COLO668 (cell line): ENCODE measurements at regions not wholly inside any gene's neighbourhood (a gene's known extent, or its start where the extent isn't known, plus 50 kb on each side); places are given as distances from the start of the nearest gene placed in this dataset.

ENCODE experiments used
- DNase-seq: peaks from one replicate; lab custom pipeline; 2025; ENCODE audit not compliant: unreplicated experiment; lab: John Stamatoyannopoulos, UW

- no peak for DNase-seq
These were observed 57.0 kb upstream of the LMX1B start for GRCh38 chr9:126556560-126557250.

- peak; percentile 50 for DNase-seq
These were observed 55.6 kb upstream of the LMX1B start for GRCh38 chr9:126558051-126558665.

- DNase-seq: no peak
These were observed 54.4 kb upstream of the LMX1B start for GRCh38 chr9:126559296-126559695.

- no peak for DNase-seq
These were observed 52.1 kb upstream of the LMX1B start for GRCh38 chr9:126561582-126561981.

- DNase-seq: no peak
These were observed 50.2 kb upstream of the LMX1B start for GRCh38 chr9:126563556-126563955.
